B cell (primary cell): ENCODE measurements at regions not wholly inside any gene's neighbourhood (a gene's known extent, or its start where the extent isn't known, plus 50 kb on each side); places are given as distances from the start of the nearest gene placed in this dataset.

Experiments
- EZH2 ChIP-seq: IDR thresholded peaks from 2 replicates; pipeline ENCODE4 v1.6.1; 2012; ENCODE audit warnings: borderline replicate concordance, low read depth, mild to moderate bottlenecking, moderate library complexity, low read length; ENCODE audit not compliant: insufficient read depth, poor library complexity, severe bottlenecking
- TF ChIP-seq, protein P1 (sequence below): fragments of 200-600 bp; IDR thresholded peaks from one replicate; pipeline ENCODE4 v1.8.0; 2022; ENCODE audit warnings: antibody characterized with exemption, mild to moderate bottlenecking

DNA sequence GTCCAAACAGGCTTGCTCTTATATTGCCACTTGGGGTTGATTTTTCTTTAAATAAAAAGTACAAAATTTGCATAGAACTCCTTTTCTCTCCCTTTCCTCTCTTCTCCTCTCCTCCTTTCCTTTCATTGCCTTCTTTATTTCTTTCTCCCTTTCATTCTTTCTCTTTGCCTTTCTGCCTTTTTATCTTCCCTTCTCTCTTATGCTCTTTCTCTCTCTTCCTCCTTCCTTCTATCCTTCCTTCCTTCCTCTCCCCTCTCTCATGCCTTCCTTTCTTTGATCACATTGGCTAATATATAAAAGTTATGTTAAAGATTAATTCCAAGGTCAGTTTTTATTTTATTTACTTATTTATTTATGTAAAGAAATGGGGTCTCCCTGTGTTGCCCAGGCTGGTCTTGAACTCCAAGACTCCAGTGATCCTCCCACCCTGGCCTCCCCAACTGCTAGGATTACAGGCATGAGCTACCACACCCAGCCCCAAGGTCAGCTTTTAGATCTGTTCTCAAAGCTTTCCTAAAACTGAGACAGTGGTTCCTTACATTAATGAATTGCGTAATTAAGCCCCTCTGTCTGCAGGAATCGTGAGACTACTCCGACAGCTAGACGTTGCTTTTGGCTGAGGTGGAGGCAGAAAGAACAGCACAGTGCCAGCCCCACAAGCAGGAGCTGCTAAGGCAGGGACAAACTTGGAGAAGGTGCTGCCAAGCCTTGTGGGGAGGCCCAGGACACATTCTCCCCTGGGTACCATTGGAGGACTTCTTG is 361.9 kb downstream of the SIPA1L2 start:
- TF ChIP-seq, protein P1, sequence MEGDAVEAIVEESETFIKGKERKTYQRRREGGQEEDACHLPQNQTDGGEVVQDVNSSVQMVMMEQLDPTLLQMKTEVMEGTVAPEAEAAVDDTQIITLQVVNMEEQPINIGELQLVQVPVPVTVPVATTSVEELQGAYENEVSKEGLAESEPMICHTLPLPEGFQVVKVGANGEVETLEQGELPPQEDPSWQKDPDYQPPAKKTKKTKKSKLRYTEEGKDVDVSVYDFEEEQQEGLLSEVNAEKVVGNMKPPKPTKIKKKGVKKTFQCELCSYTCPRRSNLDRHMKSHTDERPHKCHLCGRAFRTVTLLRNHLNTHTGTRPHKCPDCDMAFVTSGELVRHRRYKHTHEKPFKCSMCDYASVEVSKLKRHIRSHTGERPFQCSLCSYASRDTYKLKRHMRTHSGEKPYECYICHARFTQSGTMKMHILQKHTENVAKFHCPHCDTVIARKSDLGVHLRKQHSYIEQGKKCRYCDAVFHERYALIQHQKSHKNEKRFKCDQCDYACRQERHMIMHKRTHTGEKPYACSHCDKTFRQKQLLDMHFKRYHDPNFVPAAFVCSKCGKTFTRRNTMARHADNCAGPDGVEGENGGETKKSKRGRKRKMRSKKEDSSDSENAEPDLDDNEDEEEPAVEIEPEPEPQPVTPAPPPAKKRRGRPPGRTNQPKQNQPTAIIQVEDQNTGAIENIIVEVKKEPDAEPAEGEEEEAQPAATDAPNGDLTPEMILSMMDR = no peak
- TF ChIP-seq EZH2 = no peak
